ENCODE measurements at regions not wholly inside any gene's neighbourhood (a gene's known extent, or its start where the extent isn't known, plus 50 kb on each side); places are given as distances from the start of the nearest gene placed in this dataset.
"Not testable (repeated sequence)": the region's sequence is repeated elsewhere in the genome, so short reads cannot be mapped to it uniquely, and the experiment has no call there.

GRCh38 chr1:29956349-29957030 is 720.2 kb downstream of the PTPRU start:
- no peak for DNase-seq (ENCODE audit: low read depth)

GRCh38 chr1:29954591-29954990 is 718.3 kb downstream of the PTPRU start:
- DNase-seq (ENCODE audit: low read depth), result no peak

- no peak for DNase-seq (ENCODE audit: low read depth)
Observed at GRCh38 chr1:29953961-29954360, 717.6 kb downstream of the PTPRU start.

- DNase-seq (ENCODE audit: low read depth), result no peak
Observed at GRCh38 chr1:29949676-29950075, 713.4 kb downstream of the PTPRU start.

GRCh38 chr1:29948581-29948980 is 712.3 kb downstream of the PTPRU start:
- no peak for DNase-seq (ENCODE audit: low read depth)

GRCh38 chr1:29946057-29946456 is 709.7 kb downstream of the PTPRU start:
- no peak for DNase-seq (ENCODE audit: low read depth)

GRCh38 chr1:29945426-29945825 is 709.1 kb downstream of the PTPRU start:
- DNase-seq (ENCODE audit: low read depth), result no peak

- DNase-seq (ENCODE audit: low read depth), result no peak
Observed at GRCh38 chr1:29944253-29944905, 708.1 kb downstream of the PTPRU start.

- DNase-seq (ENCODE audit: low read depth), result no peak
Observed at GRCh38 chr1:29943034-29943433, 706.7 kb downstream of the PTPRU start.

- no peak for DNase-seq (ENCODE audit: low read depth)
Observed at GRCh38 chr1:29939079-29939478, 702.8 kb downstream of the PTPRU start.

GRCh38 chr1:29937356-29937755 is 701.0 kb downstream of the PTPRU start:
- DNase-seq (ENCODE audit: low read depth), result no peak

GRCh38 chr1:29936031-29936544 is 699.8 kb downstream of the PTPRU start:
- DNase-seq (ENCODE audit: low read depth), result no peak

- no peak for DNase-seq (ENCODE audit: low read depth)
Observed at GRCh38 chr1:29934255-29934772, 698.0 kb downstream of the PTPRU start.

GRCh38 chr1:29933067-29933466 is 696.7 kb downstream of the PTPRU start:
- DNase-seq (ENCODE audit: low read depth), result no peak

GRCh38 chr1:29932626-29933025 is 696.3 kb downstream of the PTPRU start:
- DNase-seq (ENCODE audit: low read depth), result no peak

GRCh38 chr1:29931477-29932175 is 695.3 kb downstream of the PTPRU start:
- DNase-seq (ENCODE audit: low read depth), result no peak

GRCh38 chr1:29925058-29925457 is 688.7 kb downstream of the PTPRU start:
- DNase-seq (ENCODE audit: low read depth), result no peak

- no peak for DNase-seq (ENCODE audit: low read depth)
Observed at GRCh38 chr1:29924017-29924431, 687.7 kb downstream of the PTPRU start.

GRCh38 chr1:29921741-29922140 is 685.4 kb downstream of the PTPRU start:
- DNase-seq (ENCODE audit: low read depth), result no peak

- no peak for DNase-seq (ENCODE audit: low read depth)
Observed at GRCh38 chr1:29920784-29921183, 684.5 kb downstream of the PTPRU start.

GRCh38 chr1:29920316-29920715 is 684.0 kb downstream of the PTPRU start:
- no peak for DNase-seq (ENCODE audit: low read depth)

- not testable (repeated sequence) for DNase-seq (ENCODE audit: low read depth)
Observed at GRCh38 chr1:29919041-29919440, 682.7 kb downstream of the PTPRU start.

Data from LHCN-M2 (cell line).